HCT116 (cell line): ENCODE measurements at regions not wholly inside any gene's neighbourhood (a gene's known extent, or its start where the extent isn't known, plus 50 kb on each side); places are given as distances from the start of the nearest gene placed in this dataset.

Source experiments
- ATAC-seq: fragments of 200-7000 bp; cut with Tn5 transposase; 2 replicates; pipeline ENCODE4 v1.9.1; 2020; ENCODE audit warnings: mild to moderate bottlenecking, moderate library complexity
- BruUV-seq: library from RNA; stranded (reverse); fragments of 400-500 nt; replicated peaks from 2 replicates; lab custom pipeline; 2021; lab: Mats Ljungman, UMichigan
- CTCF ChIA-PET: fragments of 300-600 bp; sonication (Branson Sonifier 250); formaldehyde crosslinking; loops from one replicate; lab custom pipeline; 2021; ENCODE audit warnings: antibody characterized with exemption; lab: Charles Lee
- POLR2A ChIA-PET: fragments of 300-600, 350-600 bp; sonication (Branson Sonifier 250); formaldehyde crosslinking; loops from one replicate; lab custom pipeline; 2021; ENCODE audit warnings: antibody characterized with exemption; lab: Charles Lee
- RAD21 ChIA-PET, 2 experiments: fragments of 300-600 bp; sonication (Branson Sonifier 250); formaldehyde crosslinking; loops; one replicate each; lab custom pipeline; 2023; ENCODE audit warnings: low total read pairs in 2 of 2; ENCODE audit not compliant: uncharacterized antibody in 2 of 2, unreplicated experiment in 2 of 2, low non-redundant PET in 1 of 2; lab: Charles Lee
- DNase-seq: peaks from one replicate; pipeline ENCODE4 v3.0.0-alpha.2; 2010; ENCODE audit warnings: low read depth, low spot score
- H2AFZ ChIP-seq: fragments of 200-600 bp; shearing (Covaris generic), sonication (generic); 2 replicates; pipeline ENCODE4 v1.6.1; 2017; ENCODE audit warnings: low read depth, mixed run types, mixed read lengths, antibody characterized with exemption, low read length; ENCODE audit not compliant: poor library complexity, severe bottlenecking
- H3K27ac ChIP-seq: 2 replicates; pipeline ENCODE4 v1.5.1; 2012; ENCODE audit warnings: low read depth, low read length
- H3K27me3 ChIP-seq: fragments of 200-600 bp; sonication (generic); 2 replicates; pipeline ENCODE4 v1.6.1; 2016; ENCODE audit warnings: mixed run types, low read length, mixed read lengths; ENCODE audit not compliant: insufficient read depth
- H3K36me3 ChIP-seq, 2 experiments: fragments of 200-500 bp in 1 of 2; fragments of 200-600 bp in 1 of 2; sonication (Bioruptor generic) in 1 of 2; sonication (generic) in 1 of 2; 2 replicates each; pipeline versions ENCODE4 v1.5.1 to v1.6.1; 2014 to 2016; ENCODE audit warnings: low read length in 2 of 2, inconsistent platforms in 1 of 2, mixed read lengths in 1 of 2, mixed run types in 1 of 2; ENCODE audit not compliant: insufficient read depth in 2 of 2, control insufficient read depth in 1 of 2
- H3K4me1 ChIP-seq, 2 experiments: fragments of 200-600 bp in 1 of 2; sonication (generic) in 1 of 2; 2 replicates each; pipeline versions ENCODE4 v1.5.1 to v1.6.1; 2012 to 2017; ENCODE audit warnings: low read length in 2 of 2, inconsistent platforms in 1 of 2, mild to moderate bottlenecking in 1 of 2, mixed read lengths in 1 of 2, mixed run types in 1 of 2, moderate library complexity in 1 of 2; ENCODE audit not compliant: insufficient read depth in 2 of 2, control insufficient read depth in 1 of 2
- H3K4me2 ChIP-seq: fragments of 200-600 bp; sonication (generic); 2 replicates; pipeline ENCODE4 v1.6.1; 2017; ENCODE audit warnings: mixed run types, low read length, mixed read lengths
- H3K4me3 ChIP-seq, 2 experiments: fragments of 200-600 bp in 1 of 2; sonication (generic) in 1 of 2; replicated peaks in 1 of 2; 2 replicates each; pipeline ENCODE4 v1.5.1; 2011 to 2016; ENCODE audit warnings: low read length in 2 of 2, control low read depth in 1 of 2, low read depth in 1 of 2, mild to moderate bottlenecking in 1 of 2, mixed read lengths in 1 of 2, mixed run types in 1 of 2
- H3K79me2 ChIP-seq: fragments of 200-600 bp; sonication (generic); 2 replicates; pipeline ENCODE4 v1.6.1; 2017; ENCODE audit warnings: mild to moderate bottlenecking, mixed run types, low read length, moderate library complexity, mixed read lengths; ENCODE audit not compliant: insufficient read depth
- H3K9ac ChIP-seq: fragments of 200-600 bp; sonication (generic); 2 replicates; pipeline ENCODE4 v1.6.1; 2016; ENCODE audit warnings: low read length, mixed read lengths
- H3K9me2 ChIP-seq: fragments of 200-600 bp; sonication (generic), shearing (Covaris generic); 2 replicates; pipeline ENCODE4 v1.6.1; 2017; ENCODE audit warnings: mixed run types, mild to moderate bottlenecking, moderate library complexity; ENCODE audit not compliant: insufficient read depth
- H3K9me3 ChIP-seq, 2 experiments: fragments of 200-500 bp in 1 of 2; fragments of 200-600 bp in 1 of 2; sonication (Bioruptor generic) in 1 of 2; sonication (generic) in 1 of 2; 2 replicates each; pipeline ENCODE4 v1.6.1; 2014 to 2017; ENCODE audit warnings: low read length in 2 of 2, mixed read lengths in 2 of 2, inconsistent platforms in 1 of 2, low read depth in 1 of 2, mild to moderate bottlenecking in 1 of 2, mixed run types in 1 of 2, moderate library complexity in 1 of 2; ENCODE audit not compliant: control insufficient read depth in 1 of 2, insufficient read depth in 1 of 2
- H4K20me1 ChIP-seq: fragments of 200-600 bp; sonication (generic), shearing (Covaris generic); 2 replicates; pipeline ENCODE4 v1.6.1; 2017; ENCODE audit warnings: mixed run types, mild to moderate bottlenecking, moderate library complexity; ENCODE audit not compliant: insufficient read depth
- EGR1 ChIP-seq: IDR thresholded peaks from 2 replicates; pipeline ENCODE4 v1.6.1; 2012; ENCODE audit warnings: low read depth
- EZH2 ChIP-seq: fragments of 200-600 bp; sonication (generic); IDR thresholded peaks from 2 replicates; pipeline ENCODE4 v1.6.1; 2017; ENCODE audit warnings: antibody characterized with exemption, mixed run types
- POLR2A ChIP-seq: IDR thresholded peaks from 2 replicates; pipeline ENCODE4 v1.7.0; 2011; ENCODE audit warnings: borderline replicate concordance; ENCODE audit not compliant: insufficient read depth, insufficient read length; ENCODE audit errors: extremely low read depth
- SP1 ChIP-seq: IDR thresholded peaks from 2 replicates; pipeline ENCODE4 v1.6.1; 2012; ENCODE audit warnings: low read depth
- TCF7L2 ChIP-seq: IDR thresholded peaks from 2 replicates; pipeline ENCODE4 v1.7.0; 2011; ENCODE audit warnings: borderline replicate concordance, inconsistent platforms; ENCODE audit not compliant: insufficient read depth, insufficient read length; ENCODE audit errors: extremely low read depth
- YY1 ChIP-seq: IDR thresholded peaks from 2 replicates; pipeline ENCODE4 v1.6.1; 2011; ENCODE audit warnings: low read length, low read depth, moderate library complexity, mild to moderate bottlenecking; ENCODE audit not compliant: insufficient replicate concordance; ENCODE audit errors: extremely low read depth
- ZFX ChIP-seq: fragments of 450-650 bp; IDR thresholded peaks from 2 replicates; pipeline ENCODE4 v1.6.1; 2017
- intact Hi-C: fragments of 100-400 bp; cut with micrococcal nuclease; formaldehyde crosslinking; loops from 2 replicates; pipeline ENCODE4 v1.10.0; 2022
- TF ChIP-seq, protein P1 (sequence below), 3 experiments: fragments of 200-600 bp in 1 of 3; sonication (generic) in 1 of 3; IDR thresholded peaks in 2 of 3; conservative IDR thresholded peaks in 1 of 3; 2 replicates each; pipeline ENCODE4 v1.5.1; 2012 to 2017; ENCODE audit warnings: low read depth in 2 of 3, low read length in 2 of 3, antibody characterized with exemption in 1 of 3, borderline replicate concordance in 1 of 3, control low read depth in 1 of 3, mild to moderate bottlenecking in 1 of 3, mixed read lengths in 1 of 3, mixed run types in 1 of 3, moderate library complexity in 1 of 3; ENCODE audit not compliant: insufficient read depth in 1 of 3
- TF ChIP-seq, protein P2 (sequence below): IDR thresholded peaks from 2 replicates; pipeline ENCODE4 v1.6.1; 2012
- TF ChIP-seq, protein P3 (sequence below): IDR thresholded peaks from 2 replicates; pipeline ENCODE4 v1.6.1; 2011; ENCODE audit warnings: mild to moderate bottlenecking, low read length, moderate library complexity; ENCODE audit not compliant: insufficient replicate concordance; ENCODE audit errors: extremely low read depth

DNA sequence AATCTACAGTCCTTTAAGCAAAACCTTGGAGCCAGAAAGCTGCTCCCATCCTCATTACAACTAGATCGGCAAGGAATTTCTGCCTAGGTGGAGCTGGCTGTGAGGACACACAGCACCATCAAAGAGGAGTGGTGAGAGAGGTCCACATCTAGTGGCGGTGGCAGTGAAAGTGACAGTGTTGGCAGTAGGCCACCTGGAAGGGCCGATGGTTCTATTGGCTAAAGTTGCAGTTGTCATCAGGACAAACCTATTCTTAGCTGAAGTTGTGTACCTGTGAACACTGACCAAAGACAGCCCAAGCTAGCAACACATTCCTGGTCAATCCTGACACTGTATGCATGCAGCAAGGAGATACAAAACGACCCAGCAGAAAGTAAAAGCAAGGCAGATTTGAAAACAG, 218.1 kb upstream of the CHAC2 start (continued):
- no peak for TF ChIP-seq EZH2
- TF ChIP-seq, protein P1, sequence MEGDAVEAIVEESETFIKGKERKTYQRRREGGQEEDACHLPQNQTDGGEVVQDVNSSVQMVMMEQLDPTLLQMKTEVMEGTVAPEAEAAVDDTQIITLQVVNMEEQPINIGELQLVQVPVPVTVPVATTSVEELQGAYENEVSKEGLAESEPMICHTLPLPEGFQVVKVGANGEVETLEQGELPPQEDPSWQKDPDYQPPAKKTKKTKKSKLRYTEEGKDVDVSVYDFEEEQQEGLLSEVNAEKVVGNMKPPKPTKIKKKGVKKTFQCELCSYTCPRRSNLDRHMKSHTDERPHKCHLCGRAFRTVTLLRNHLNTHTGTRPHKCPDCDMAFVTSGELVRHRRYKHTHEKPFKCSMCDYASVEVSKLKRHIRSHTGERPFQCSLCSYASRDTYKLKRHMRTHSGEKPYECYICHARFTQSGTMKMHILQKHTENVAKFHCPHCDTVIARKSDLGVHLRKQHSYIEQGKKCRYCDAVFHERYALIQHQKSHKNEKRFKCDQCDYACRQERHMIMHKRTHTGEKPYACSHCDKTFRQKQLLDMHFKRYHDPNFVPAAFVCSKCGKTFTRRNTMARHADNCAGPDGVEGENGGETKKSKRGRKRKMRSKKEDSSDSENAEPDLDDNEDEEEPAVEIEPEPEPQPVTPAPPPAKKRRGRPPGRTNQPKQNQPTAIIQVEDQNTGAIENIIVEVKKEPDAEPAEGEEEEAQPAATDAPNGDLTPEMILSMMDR (IDR thresholded peaks at IDR 0.05 in 2 of 3, conservative IDR thresholded peaks at IDR 0.05 in 1 of 3; ENCODE audit: borderline replicate concordance in 1 of 3, insufficient read depth in 1 of 3, low read depth in 2 of 3, low read length in 2 of 3) = no peak
- TF ChIP-seq TCF7L2 = no peak
- TF ChIP-seq, protein P2, sequence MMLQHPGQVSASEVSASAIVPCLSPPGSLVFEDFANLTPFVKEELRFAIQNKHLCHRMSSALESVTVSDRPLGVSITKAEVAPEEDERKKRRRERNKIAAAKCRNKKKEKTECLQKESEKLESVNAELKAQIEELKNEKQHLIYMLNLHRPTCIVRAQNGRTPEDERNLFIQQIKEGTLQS = no peak
- no peak for TF ChIP-seq POLR2A

DNA sequence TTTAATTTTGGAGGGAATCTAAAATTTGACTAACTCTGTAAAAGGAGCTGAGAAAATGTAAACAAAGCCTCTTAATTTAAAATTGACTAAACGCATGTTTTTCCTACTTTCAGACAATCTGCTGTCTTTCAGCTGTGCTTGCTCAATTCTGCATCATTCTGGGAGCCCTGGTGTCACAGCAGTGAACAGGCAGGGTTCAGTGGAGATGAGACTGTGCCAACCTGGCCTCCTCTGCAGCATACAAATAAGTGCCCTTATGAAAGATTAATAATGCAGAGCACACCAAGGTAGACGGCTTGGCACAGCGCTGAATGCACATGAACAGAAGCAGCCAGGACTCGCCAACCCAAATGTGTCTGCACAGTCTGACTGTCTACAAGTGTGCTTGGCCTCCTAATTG, 222.0 kb upstream of the CHAC2 start:
- Histone ChIP-seq H3K9ac (no peak overlapping the region), H3K4me1 (no peaks in the 10 kb centered on the region)
- TF ChIP-seq SP1 = no peak
- TF ChIP-seq, protein P3, sequence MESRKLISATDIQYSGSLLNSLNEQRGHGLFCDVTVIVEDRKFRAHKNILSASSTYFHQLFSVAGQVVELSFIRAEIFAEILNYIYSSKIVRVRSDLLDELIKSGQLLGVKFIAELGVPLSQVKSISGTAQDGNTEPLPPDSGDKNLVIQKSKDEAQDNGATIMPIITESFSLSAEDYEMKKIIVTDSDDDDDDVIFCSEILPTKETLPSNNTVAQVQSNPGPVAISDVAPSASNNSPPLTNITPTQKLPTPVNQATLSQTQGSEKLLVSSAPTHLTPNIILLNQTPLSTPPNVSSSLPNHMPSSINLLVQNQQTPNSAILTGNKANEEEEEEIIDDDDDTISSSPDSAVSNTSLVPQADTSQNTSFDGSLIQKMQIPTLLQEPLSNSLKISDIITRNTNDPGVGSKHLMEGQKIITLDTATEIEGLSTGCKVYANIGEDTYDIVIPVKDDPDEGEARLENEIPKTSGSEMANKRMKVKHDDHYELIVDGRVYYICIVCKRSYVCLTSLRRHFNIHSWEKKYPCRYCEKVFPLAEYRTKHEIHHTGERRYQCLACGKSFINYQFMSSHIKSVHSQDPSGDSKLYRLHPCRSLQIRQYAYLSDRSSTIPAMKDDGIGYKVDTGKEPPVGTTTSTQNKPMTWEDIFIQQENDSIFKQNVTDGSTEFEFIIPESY = no peak
- TF ChIP-seq ZFX = no peak
- TF ChIP-seq EGR1 = no peak
- TF ChIP-seq, protein P2 = no peak
- no peak for TF ChIP-seq YY1
- no peak for TF ChIP-seq TCF7L2
- TF ChIP-seq, all 23 proteins: peak for 0
- Histone ChIP-seq H2AFZ (no peak overlapping the region), H3K36me3 (no peaks in the 10 kb centered on the region), H3K4me3 (no peak overlapping the region), H4K20me1 (no peaks in the 10 kb centered on the region), H3K79me2 (no peaks in the 10 kb centered on the region), H3K27me3 (no peaks in the 10 kb centered on the region), H3K9me3 (peaks cover 0 to 6% of the 10 kb centered on the region in 2 experiments; a peak in 2 of 4 replicates), H3K4me2 (no peak overlapping the region), H3K9me2 (no peaks in the 10 kb centered on the region), H3K27ac (no peak overlapping the region)
- ChIA-PET POLR2A (no interaction called here), RAD21 (no interaction called here), CTCF (no interaction called here)
- no TSS peak for BruUV-seq
- DNase-seq (no peak), ATAC-seq (no peak)
- intact Hi-C loops = no loop called here
